ENCODE measurements at regions not wholly inside any gene's neighbourhood (a gene's known extent, or its start where the extent isn't known, plus 50 kb on each side); places are given as distances from the start of the nearest gene placed in this dataset.

DNA sequence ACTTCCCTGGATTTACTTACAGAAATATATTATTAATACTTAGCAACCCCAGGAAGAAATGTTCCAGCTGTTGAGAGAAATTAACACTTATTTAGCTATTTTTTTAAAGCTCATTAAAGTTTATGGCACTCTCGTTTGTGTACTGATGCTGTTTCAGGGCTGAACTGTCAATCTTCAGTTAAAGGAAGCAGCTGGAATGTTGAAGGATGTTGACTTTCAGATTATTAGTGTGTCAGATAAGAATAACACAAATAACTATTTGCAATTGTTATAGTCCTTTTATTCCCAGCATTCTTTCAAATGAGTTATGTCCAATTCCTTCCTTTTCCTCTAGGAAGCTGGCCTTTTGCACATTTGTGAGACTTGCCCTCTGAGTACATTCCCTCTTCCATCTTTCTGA, 278.2 kb upstream of the RAG2 start:
- in situ Hi-C loops (cut with HindIII; ENCODE audit: low sequenced_read_pairs), result no loop called here

GRCh38 chr11:36874291-36874690, 276.3 kb upstream of the RAG2 start:
- in situ Hi-C loops (cut with HindIII; ENCODE audit: low sequenced_read_pairs), result no loop called here

DNA sequence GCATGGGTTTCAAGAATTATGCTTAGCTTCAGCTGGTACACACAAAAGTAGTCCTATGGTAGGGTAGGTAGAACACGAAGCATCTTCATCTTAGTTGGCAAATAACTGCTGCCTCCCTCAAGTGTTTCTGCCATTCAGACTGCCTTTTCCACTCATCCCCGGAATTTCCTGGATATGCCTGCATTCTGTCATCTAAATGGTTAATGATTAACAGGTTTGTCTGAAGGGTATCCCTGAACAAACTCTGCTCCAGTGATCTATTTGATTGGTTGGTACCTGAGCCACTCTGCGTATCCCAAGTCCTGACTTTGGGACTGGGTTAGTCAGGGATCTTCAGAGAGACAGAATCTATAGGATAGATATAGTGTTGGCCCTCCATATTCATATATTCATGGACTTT, 272.3 kb upstream of the RAG2 start:
- in situ Hi-C loops (cut with HindIII; ENCODE audit: low sequenced_read_pairs), result no loop called here

DNA sequence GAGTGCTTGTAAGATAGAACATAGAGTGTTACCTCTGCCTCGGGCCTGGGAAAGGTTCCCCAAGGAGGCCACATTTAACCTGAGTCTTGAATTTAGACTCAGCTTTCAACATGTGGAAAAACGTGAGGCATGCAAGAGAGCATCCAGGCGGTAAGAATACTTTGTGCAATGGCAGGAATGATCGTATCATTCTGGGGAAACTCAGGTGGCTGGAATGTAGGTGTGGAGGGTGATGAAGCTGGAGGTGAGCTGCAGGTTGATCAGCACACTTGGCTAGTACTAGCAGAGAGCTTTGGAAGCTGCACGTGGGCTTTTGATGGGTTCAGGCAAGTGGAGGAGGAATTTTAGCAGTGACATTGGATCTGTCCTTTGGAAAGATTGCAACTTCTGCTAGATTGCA, 270.3 kb upstream of the RAG2 start:
- in situ Hi-C loops (cut with HindIII; ENCODE audit: low sequenced_read_pairs), result no loop called here

DNA sequence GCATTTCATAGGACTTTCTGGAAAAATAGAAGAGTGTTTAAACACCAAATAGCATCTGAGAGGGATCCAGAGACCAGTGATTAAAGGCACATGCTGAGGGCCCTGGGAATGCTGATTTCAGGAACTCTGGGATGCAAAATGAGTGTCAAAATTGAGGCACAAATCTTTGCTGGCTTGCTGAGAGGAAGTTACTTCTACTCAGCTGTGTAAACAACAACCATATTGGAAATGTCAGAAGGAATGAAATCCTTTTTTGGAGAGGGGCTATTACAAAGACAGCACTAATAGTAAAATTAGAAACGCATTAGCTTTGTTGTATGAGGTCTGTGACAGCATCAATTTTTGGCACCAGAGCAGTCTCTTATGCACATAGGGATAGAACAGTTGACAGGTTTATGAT, 267.8 kb upstream of the RAG2 start:
- in situ Hi-C loops (cut with HindIII; ENCODE audit: low sequenced_read_pairs), result no loop called here

- in situ Hi-C loops (cut with HindIII; ENCODE audit: low sequenced_read_pairs), result no loop called here
These were observed 256.8 kb upstream of the RAG2 start for GRCh38 chr11:36854875-36855274.

GRCh38 chr11:36848660-36849059, 250.6 kb upstream of the RAG2 start:
- in situ Hi-C loops (cut with HindIII; ENCODE audit: low sequenced_read_pairs), result no loop called here

- in situ Hi-C loops (cut with HindIII; ENCODE audit: low sequenced_read_pairs), result no loop called here
These were observed 242.3 kb upstream of the RAG2 start for GRCh38 chr11:36840378-36840777.

GRCh38 chr11:36837831-36838437, 239.9 kb upstream of the RAG2 start:
- in situ Hi-C loops (cut with HindIII; ENCODE audit: low sequenced_read_pairs), result no loop called here

- in situ Hi-C loops (cut with HindIII; ENCODE audit: low sequenced_read_pairs), result no loop called here
These were observed 227.2 kb upstream of the RAG2 start for GRCh38 chr11:36825251-36825650.

- in situ Hi-C loops (cut with HindIII; ENCODE audit: low sequenced_read_pairs), result no loop called here
These were observed 226.3 kb upstream of the RAG2 start for GRCh38 chr11:36824349-36824748.

DNA sequence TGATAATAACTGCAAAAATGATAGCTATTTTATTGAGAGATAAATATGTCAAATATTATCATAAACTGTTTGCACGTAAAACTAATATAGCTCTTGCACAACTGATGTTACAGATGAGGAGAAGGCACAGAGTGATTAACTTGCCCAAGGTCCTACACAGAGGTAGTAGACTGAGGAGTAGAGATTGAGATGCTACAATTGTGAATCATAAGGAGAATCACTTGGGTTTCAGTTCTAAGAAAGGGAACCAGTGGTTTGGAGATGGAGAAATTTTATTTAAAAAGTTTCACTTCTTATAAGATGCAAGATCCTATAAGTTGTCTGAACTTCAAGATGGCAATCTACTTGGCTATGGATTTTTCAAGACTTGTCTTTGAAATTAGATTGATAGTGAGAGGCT, 224.8 kb upstream of the RAG2 start:
- in situ Hi-C loops (cut with HindIII; ENCODE audit: low sequenced_read_pairs), result no loop called here

- in situ Hi-C loops (cut with HindIII; ENCODE audit: low sequenced_read_pairs), result no loop called here
These were observed 220.4 kb upstream of the RAG2 start for GRCh38 chr11:36818410-36818809.

DNA sequence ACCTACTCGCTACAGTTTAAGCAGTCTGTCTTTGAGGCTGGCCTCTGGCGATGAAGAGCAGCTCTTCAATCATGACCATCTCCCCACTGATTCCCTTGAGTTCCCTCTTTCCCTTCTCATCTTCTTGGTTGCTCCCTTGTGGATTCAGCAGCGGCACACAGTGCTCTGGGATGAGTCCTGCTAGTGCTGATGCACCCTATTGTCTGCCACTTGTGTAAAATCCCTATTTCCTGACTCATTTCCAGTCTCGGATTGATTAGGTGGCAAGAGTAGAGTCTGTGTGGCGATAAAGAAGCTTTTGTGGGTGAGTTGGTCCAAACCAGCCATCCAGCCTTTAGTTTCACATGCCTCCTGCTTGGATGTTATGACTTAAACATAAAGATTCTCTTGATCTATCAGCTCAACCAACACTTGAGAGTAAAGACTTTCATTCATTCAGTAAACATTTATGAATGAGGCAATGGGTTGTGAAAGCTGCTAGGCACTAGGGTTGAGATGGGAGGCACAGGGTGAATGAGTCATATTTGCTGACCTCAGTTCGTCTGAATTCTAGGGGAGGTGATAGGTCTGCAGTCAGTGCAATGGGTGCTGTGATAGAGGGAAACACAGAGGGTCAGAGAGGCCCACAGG, 219.4 kb upstream of the RAG2 start:
- in situ Hi-C loops (cut with HindIII; ENCODE audit: low sequenced_read_pairs), result no loop called here

DNA sequence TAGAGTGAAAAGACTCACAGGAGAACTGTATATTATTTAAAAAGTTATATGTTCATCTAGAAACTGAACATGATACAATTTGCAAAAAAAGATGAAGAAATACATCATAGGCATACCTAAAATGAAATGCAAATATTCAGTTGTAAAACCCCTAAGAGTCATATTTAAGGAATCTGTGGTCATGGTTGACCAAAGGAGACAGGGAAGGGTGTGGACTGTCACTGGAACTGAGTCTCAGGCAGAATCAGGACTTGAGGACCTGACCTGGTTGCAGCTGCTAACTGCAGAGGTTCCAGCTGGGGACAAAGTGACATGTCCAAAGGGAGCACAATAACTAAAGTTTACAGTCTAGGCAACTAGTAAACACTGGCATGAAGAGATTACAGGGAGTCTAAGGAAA, 211.3 kb upstream of the RAG2 start:
- in situ Hi-C loops (cut with HindIII; ENCODE audit: low sequenced_read_pairs), result no loop called here

DNA sequence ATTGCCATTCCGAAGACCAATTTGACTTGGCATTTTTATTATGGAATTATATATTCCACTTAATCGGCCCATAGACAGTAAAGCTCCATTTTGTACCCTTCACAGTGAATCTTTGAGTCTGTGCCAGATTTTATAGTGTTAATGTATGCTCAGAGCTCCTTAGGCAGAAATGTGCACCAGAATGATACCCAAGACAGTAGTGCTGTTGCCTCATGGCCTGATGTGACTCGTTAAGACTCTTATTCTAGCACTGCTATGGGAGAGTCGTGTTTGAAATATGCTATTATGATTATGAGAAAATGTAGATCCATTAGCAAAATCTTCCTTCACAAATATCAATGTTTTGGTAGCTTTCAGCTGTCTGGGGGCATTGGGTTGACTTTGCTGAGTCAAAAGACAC, 209.8 kb upstream of the RAG2 start:
- in situ Hi-C loops (cut with HindIII; ENCODE audit: low sequenced_read_pairs), result no loop called here

GRCh38 chr11:36803084-36803483, 205.0 kb upstream of the RAG2 start:
- in situ Hi-C loops (cut with HindIII; ENCODE audit: low sequenced_read_pairs), result no loop called here

- in situ Hi-C loops (cut with HindIII; ENCODE audit: low sequenced_read_pairs), result no loop called here
These were observed 195.2 kb upstream of the RAG2 start for GRCh38 chr11:36792996-36793914.

GRCh38 chr11:36791957-36792356, 193.9 kb upstream of the RAG2 start:
- in situ Hi-C loops (cut with HindIII; ENCODE audit: low sequenced_read_pairs), result no loop called here

GRCh38 chr11:36790526-36790925, 192.5 kb upstream of the RAG2 start:
- in situ Hi-C loops (cut with HindIII; ENCODE audit: low sequenced_read_pairs), result no loop called here

GRCh38 chr11:36783808-36784207, 185.8 kb upstream of the RAG2 start:
- in situ Hi-C loops (cut with HindIII; ENCODE audit: low sequenced_read_pairs), result no loop called here

- in situ Hi-C loops (cut with HindIII; ENCODE audit: low sequenced_read_pairs), result no loop called here
These were observed 181.8 kb upstream of the RAG2 start for GRCh38 chr11:36779791-36780190.

Measured in endothelial cell of hepatic sinusoid (primary cell).